ENCODE measurements at regions not wholly inside any gene's neighbourhood (a gene's known extent, or its start where the extent isn't known, plus 50 kb on each side); places are given as distances from the start of the nearest gene placed in this dataset.

- ATAC-seq (ENCODE audit: insufficient read depth, low FRiP score) (no peak), DNase-seq (no peak)
- H3K27me3 ChIP-seq (ENCODE audit: control insufficient read depth in 3 of 3, insufficient read depth in 3 of 3, low read length in 2 of 3), result no peaks in the 10 kb centered on the region
- peaks cover 0 to 12% (median 5%) of the 10 kb centered on the region in 5 donors for H3K4me1 ChIP-seq (ENCODE audit: control insufficient read depth in 5 of 5, insufficient read depth in 5 of 5, low read length in 5 of 5)
- H3K4me3 ChIP-seq, result no peak overlapping the region
- no peaks in the 10 kb centered on the region for H3K9me3 ChIP-seq (ENCODE audit: control insufficient read depth in 4 of 4, insufficient read depth in 3 of 4, low read length in 3 of 4)
- 98 to 100% methylated on average over 2 of the region's 2 CpGs for WGBS, 2 donors
- H3K9ac ChIP-seq (ENCODE audit: insufficient read depth in 1 of 2, low read length in 2 of 2), result no peak overlapping the region
- TF ChIP-seq CTCF (IDR thresholded peaks at IDR 0.05; ENCODE audit: control extremely low read depth, extremely low read depth), result no peak
- H3K27ac ChIP-seq (ENCODE audit: low read depth in 1 of 2, low read length in 1 of 2), result no peak overlapping the region
- no peaks in the 10 kb centered on the region for H3K36me3 ChIP-seq (ENCODE audit: control insufficient read depth in 4 of 4, insufficient read depth in 4 of 4, low read length in 4 of 4)
Measured at GRCh38 chr18:44543387-44543786, 137.3 kb upstream of the SETBP1 start.

- H3K4me1 ChIP-seq (ENCODE audit: control insufficient read depth in 5 of 5, insufficient read depth in 5 of 5, low read length in 5 of 5), result peaks cover 0 to 17% (median 7%) of the 10 kb centered on the region in 5 donors
- H3K4me3 ChIP-seq, result no peak overlapping the region
- H3K9me3 ChIP-seq (ENCODE audit: control insufficient read depth in 4 of 4, insufficient read depth in 3 of 4, low read length in 3 of 4), result no peaks in the 10 kb centered on the region
- H3K9ac ChIP-seq (ENCODE audit: insufficient read depth in 1 of 2, low read length in 2 of 2), result no peak overlapping the region
- no peaks in the 10 kb centered on the region for H3K36me3 ChIP-seq (ENCODE audit: control insufficient read depth in 4 of 4, insufficient read depth in 4 of 4, low read length in 4 of 4)
- ATAC-seq (ENCODE audit: insufficient read depth, low FRiP score), result no peak
- no peak overlapping the region for H3K27ac ChIP-seq (ENCODE audit: low read depth in 1 of 2, low read length in 1 of 2)
- no peak for DNase-seq
- WGBS, 2 donors, result 96 to 99% methylated on average over 2 of the region's 2 CpGs
- no peaks in the 10 kb centered on the region for H3K27me3 ChIP-seq (ENCODE audit: control insufficient read depth in 3 of 3, insufficient read depth in 3 of 3, low read length in 2 of 3)
- no peak for TF ChIP-seq CTCF (IDR thresholded peaks at IDR 0.05; ENCODE audit: control extremely low read depth, extremely low read depth)
Measured at GRCh38 chr18:44545359-44545985, 135.2 kb upstream of the SETBP1 start.

GRCh38 chr18:44546954-44547353 is 133.7 kb upstream of the SETBP1 start:
- no peak for TF ChIP-seq CTCF (IDR thresholded peaks at IDR 0.05; ENCODE audit: control extremely low read depth, extremely low read depth)
- no peak overlapping the region for H3K9ac ChIP-seq (ENCODE audit: insufficient read depth in 1 of 2, low read length in 2 of 2)
- DNase-seq, result no peak
- peaks cover 0 to 6% (median 5%) of the 10 kb centered on the region in 5 donors for H3K4me1 ChIP-seq (ENCODE audit: control insufficient read depth in 5 of 5, insufficient read depth in 5 of 5, low read length in 5 of 5)
- no peaks in the 10 kb centered on the region for H3K9me3 ChIP-seq (ENCODE audit: control insufficient read depth in 4 of 4, insufficient read depth in 3 of 4, low read length in 3 of 4)
- H3K36me3 ChIP-seq (ENCODE audit: control insufficient read depth in 4 of 4, insufficient read depth in 4 of 4, low read length in 4 of 4), result no peaks in the 10 kb centered on the region
- H3K4me3 ChIP-seq, result no peak overlapping the region
- WGBS, 2 donors, result 85 to 96% methylated on average over 3 of the region's 3 CpGs
- H3K27me3 ChIP-seq (ENCODE audit: control insufficient read depth in 3 of 3, insufficient read depth in 3 of 3, low read length in 2 of 3), result no peaks in the 10 kb centered on the region
- no peak for ATAC-seq (ENCODE audit: insufficient read depth, low FRiP score)
- H3K27ac ChIP-seq (ENCODE audit: low read depth in 1 of 2, low read length in 1 of 2), result no peak overlapping the region

All from lung (tissue), 11 donors.